GOT3 (cell line): ENCODE measurements at regions not wholly inside any gene's neighbourhood (a gene's known extent, or its start where the extent isn't known, plus 50 kb on each side); places are given as distances from the start of the nearest gene placed in this dataset.
"Not testable (repeated sequence)": the region's sequence is repeated elsewhere in the genome, so short reads cannot be mapped to it uniquely, and the experiment has no call there.

Experiments
- DNase-seq: peaks from one replicate; lab custom pipeline; 2025; ENCODE audit warnings: mixed read lengths; lab: John Stamatoyannopoulos, UW

DNA sequence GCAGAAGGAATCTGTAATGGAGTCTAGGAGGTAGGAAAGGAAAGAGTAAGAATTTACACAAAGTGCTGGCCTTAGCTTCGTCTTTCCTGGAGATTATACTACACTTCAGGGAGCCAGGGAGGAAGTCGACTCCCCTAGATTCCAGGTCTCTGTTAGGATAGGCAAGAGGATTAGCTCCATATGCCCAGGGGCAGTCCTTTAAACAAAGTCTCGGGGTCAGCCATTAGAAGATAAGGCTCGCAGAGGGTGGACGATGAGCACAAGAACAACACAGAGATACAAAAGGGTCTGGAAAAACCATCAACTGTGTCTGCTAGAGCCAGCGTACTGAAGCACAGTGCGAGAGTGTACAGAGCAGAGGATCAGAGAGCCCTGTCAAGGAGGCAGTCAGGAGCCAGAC lies 344.7 kb upstream of the TNC start:
- no peak for DNase-seq

- DNase-seq, result no peak
These were observed 348.8 kb upstream of the TNC start for GRCh38 chr9:115466756-115467155.

DNA sequence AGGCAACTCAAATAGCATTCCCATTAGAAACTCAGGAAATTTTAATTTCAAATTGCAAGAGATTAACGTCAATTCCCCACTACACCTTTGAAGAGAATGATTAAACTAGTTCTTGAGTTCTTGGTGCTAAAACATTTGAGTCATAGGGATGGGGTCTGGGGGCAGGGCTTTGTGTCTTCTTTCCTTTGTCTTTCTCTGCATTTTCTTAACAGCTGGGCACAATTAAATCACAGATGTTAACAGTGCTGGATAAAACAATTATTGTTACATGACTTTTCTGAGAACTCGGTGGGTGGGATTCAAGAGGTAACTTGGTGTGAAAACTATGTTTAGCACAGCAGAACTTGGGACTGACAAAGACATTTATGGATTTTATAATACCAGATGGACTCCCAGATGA lies 351.9 kb upstream of the TNC start:
- no peak for DNase-seq

GRCh38 chr9:115473032-115473431 lies 355.1 kb upstream of the TNC start:
- not testable (repeated sequence) for DNase-seq

DNA sequence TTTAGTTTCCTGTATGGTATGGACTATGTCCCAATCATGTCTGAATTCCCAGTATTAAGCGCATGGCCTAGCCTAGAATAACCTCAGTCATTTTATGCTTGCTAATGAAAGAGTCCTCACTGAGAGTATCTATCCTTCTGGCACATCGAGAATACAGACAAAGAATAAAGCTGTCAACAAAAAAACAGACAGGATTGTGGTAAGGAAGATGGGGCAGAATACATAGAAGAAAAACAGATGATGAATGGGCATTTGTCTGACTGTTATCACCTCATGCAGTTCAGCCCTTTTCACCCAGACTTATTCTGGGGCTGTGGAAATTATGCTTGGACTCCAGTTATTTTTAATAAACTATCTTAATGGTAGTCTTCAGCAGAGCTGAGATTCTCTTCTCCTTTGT lies 363.8 kb upstream of the TNC start:
- DNase-seq, result no peak

DNA sequence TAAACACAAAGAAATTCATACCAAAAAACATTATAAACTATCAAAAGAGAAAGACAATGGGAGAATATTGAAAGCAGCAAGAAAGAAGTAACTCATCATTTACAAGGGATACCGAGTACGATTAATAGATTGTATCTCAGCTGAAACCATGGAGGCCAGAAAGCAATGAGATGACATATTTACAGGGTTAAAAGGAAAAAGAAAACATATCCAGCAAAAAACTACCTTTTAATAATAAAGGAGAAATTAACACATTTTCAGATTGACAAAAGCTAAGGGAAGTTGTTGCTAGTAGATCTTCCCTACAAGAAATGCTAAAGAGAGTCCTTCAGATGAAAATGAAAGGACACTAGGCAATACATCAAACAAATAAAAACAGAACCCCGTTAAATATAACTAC lies 364.8 kb upstream of the TNC start:
- DNase-seq, result no peak

- no peak for DNase-seq
These were observed 374.9 kb upstream of the TNC start for GRCh38 chr9:115492869-115493268.

- no peak for DNase-seq
These were observed 376.4 kb upstream of the TNC start for GRCh38 chr9:115494393-115494792.

- DNase-seq, result no peak
These were observed 377.2 kb upstream of the TNC start for GRCh38 chr9:115495052-115495635.

DNA sequence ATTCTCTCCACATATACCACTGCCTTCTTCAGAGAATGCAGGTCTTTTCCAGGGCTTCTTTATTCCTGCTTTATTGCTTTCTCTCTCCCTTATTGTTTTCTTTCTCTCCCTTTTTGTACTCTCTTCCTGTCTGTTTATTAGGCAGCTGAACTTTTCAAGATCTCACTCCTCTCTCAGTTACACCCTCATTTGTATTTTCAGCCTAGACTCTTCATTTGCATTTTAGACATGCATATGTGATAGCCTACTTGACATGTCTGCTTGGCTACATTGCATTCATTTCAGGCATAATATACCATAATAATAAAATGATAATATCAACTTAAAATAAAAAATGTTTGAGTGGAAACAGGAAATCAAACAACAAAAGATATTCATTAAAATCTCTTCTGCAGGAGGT lies 377.9 kb upstream of the TNC start:
- DNase-seq, result no peak

DNA sequence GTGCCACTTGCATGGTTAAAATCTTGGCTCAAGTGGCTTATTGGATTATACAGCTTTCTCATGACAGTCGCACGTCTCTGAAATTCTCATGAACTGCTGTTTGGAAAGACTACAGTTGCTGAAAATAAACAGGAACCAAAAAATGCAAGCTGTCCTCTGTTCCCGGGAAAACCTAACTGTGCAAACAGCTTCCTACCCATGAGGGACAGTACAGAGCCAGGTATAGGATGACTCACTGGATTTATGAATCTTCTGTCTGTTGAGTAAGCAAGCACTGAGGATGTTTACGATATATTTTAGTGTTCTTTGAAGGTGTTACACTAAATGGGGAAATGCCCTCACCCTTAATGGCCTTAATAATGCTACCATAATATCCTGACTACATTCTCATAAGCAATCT lies 380.3 kb upstream of the TNC start:
- no peak for DNase-seq

DNA sequence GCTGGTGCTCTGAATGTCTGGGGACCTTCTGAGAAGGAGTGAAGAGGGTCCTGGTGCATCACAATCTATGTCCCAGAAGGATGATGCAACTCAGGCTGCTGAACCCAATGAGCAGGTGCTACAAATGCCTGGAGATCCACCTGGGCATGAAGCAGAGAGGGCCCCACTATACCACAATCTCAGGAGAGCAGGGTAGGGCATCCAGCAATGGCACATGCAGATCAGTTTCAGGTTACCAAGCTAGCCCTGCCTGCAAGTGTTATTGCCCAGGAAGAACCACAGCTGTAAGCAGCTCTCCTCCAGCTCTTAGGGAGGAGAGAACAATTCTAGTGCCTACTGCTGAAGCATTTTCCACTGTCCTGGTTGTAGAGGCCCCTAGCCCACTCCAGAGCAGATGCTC lies 389.2 kb upstream of the TNC start:
- DNase-seq, result no peak

DNA sequence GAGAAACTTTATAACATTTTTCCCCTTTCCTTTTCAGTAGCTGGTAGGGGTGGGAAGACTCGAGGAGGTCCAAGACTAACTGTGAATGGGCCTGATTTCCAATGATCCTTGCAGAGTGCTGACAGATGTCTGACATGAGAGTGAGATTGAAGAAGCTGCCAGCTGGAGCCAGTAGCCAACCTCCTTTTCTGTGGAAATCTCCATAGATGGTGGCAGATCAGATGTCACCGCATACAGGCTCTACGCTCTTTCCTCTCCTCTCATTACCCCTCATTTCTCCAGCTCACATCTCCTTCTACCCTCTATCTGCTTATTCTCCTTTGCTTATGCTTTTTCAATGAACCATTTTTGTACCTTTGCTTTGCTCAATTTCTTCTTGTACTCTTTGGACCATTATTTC lies 395.2 kb upstream of the TNC start:
- DNase-seq, result no peak

DNA sequence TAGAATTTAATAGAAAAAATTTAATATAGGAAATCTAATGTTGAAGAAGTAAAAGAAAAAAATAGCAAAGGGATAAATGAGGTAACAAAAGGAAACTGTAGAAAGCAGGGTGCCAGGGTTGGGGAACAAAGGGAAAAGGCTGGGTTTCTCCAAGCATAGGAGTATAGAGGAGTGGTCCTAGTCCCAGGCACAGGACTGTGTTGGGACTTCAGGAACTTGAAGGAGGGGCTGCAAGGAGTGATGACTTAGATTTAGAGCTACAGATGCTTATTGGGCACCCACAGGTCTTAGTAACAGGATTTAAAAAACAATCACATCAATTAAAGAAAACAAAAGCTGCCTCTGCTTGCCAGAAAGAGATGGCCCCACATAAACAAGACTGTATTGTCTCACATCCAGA lies 396.5 kb upstream of the TNC start:
- DNase-seq, result no peak

- no peak for DNase-seq
These were observed 399.5 kb upstream of the TNC start for GRCh38 chr9:115517335-115518075.

DNA sequence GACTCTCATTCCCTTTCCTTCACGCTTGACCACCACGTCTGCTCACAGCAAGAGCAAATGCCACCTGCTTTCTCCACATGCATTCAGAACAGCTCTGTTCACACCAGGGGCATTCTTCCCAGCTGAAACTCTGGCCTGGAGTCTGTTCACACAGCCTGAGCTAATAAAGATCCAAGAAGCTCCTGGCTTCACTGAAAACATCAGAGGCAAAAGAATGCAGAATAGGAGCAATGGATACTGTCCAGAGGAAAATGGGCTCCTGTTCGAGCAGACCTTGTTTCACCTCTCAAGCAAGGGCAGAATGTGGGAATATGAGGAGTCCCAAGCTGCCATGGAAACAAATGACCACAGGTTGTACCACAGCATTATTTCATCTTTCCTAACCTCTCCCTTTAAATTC lies 402.7 kb upstream of the TNC start:
- DNase-seq, result no peak

DNA sequence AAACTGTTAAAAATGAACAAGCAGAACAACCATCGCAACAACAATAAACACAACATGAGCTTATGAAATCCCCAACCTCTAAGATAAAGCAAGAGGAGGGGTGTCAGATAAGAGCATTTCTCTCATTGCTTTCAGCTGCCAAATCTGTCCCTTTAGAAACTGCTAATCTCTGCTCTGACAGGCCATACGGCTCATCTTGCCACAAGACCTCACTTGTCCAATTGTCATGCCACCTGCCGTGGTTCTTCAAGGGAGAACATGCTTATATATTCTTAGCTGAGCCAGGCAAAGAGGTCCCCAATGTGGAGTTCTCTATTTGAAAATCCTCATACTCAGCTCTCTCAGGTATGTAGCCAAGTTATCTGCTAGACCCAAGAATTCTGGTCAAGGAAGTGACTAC lies 405.0 kb upstream of the TNC start:
- DNase-seq, result no peak

DNA sequence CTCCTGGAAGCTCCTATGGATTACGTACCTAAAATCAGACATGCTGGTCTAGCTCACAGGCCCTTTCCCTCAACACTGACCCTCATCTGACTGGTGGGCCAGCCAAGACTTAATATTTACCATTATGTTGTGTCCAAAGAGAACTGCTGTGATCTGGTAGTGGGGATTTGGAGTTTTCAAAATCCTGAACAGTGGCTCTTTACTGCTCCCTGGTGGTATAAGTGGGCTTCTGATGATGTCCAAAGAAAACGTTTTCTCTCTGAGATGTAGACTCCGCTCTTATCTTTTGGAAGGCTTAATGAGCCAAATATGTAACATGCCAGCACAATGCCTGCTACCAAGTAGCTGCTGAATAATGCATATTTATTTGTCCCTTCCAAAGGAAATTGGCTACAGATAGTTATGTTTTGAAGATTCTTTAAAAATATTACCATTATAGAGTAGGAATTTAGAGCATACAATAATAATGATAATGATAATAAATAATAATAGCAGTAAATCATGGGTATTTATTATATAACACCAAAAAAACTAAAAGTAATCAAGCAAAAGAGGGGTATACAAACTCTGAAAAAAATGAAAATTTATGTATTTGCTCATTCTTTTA lies 406.6 kb upstream of the TNC start:
- no peak for DNase-seq

DNA sequence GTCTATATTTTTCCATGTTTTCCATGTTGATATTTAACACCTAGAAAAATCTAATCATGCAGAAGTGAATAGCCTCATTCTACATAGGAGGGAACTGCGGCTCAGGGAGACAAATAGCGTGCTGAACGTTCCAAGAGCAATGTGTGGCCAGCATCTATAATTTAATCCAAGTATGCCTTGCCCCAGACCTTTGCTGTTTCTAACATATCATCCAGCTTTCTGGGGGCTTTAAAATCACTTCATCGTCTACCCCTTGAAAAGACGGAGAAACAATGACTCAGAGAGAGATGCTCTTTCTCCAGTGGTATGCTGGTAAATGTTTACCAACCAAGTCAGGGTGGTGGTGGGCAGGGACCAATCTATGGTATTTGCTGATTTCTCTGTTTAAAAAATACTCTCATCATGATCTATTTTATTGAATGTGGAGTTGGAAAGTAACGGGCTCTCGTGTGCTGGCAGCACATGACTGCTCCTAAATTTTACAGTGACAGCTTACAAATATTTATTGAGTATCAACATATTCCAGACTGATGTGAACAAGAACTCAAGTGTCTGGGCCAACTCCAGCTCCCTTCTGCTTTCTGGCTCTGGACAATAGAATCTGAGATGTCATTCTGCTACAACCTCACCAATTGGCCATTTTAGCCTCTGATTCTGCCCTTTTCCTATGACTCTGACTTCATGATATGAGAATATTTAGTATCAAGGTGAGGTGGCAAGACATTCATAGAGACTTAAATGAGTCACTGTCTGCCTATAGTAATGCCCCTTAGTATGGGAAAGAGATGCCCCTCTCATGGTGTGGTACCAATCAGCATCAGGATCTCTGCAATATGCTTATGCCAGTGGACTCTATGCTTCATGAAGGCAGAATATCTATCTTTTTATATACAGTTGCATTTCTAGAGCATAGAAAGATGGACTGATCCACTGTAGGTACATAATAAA lies 407.4 kb upstream of the TNC start:
- no peak for DNase-seq

- no peak for DNase-seq
These were observed 413.6 kb upstream of the TNC start for GRCh38 chr9:115531410-115532125.

- no peak for DNase-seq
These were observed 415.6 kb upstream of the TNC start for GRCh38 chr9:115533511-115533910.

GRCh38 chr9:115540091-115540490 lies 422.1 kb upstream of the TNC start:
- no peak for DNase-seq
